Hepatocyte (in vitro differentiated cells): ENCODE measurements at regions not wholly inside any gene's neighbourhood (a gene's known extent, or its start where the extent isn't known, plus 50 kb on each side); places are given as distances from the start of the nearest gene placed in this dataset.

Source experiments
- DNase-seq: peaks from one replicate; pipeline ENCODE4 v3.0.0-alpha.2; 2016; ENCODE audit warnings: low spot score
- H2AFZ ChIP-seq: fragments of 200-600 bp; sonication (generic); 2 replicates; pipeline ENCODE4 v1.6.0; 2016; ENCODE audit warnings: antibody characterized with exemption, mild to moderate bottlenecking
- H3K27ac ChIP-seq: fragments of 200-600 bp; sonication (generic); 2 replicates; pipeline ENCODE4 v1.5.1; 2016; ENCODE audit warnings: mild to moderate bottlenecking
- H3K27me3 ChIP-seq: fragments of 200-600 bp; sonication (generic); 2 replicates; pipeline ENCODE4 v1.6.1; 2016
- H3K36me3 ChIP-seq: fragments of 200-600 bp; sonication (generic); replicated peaks from 2 replicates; pipeline ENCODE4 v1.5.1; 2016; ENCODE audit warnings: low read depth; ENCODE audit not compliant: insufficient read depth
- H3K4me1 ChIP-seq: fragments of 200-600 bp; sonication (generic); 2 replicates; pipeline ENCODE4 v1.5.1; 2016; ENCODE audit warnings: mild to moderate bottlenecking, moderate library complexity; ENCODE audit not compliant: insufficient read depth
- H3K4me2 ChIP-seq: fragments of 200-600 bp; sonication (generic); 2 replicates; pipeline ENCODE4 v1.6.0; 2016
- H3K4me3 ChIP-seq: fragments of 200-600 bp; sonication (generic); 2 replicates; pipeline ENCODE4 v1.5.1; 2016; ENCODE audit warnings: mild to moderate bottlenecking
- H3K79me2 ChIP-seq: fragments of 200-600 bp; sonication (generic); 2 replicates; pipeline ENCODE4 v1.6.0; 2017; ENCODE audit warnings: mild to moderate bottlenecking
- H3K9me2 ChIP-seq: fragments of 200-600 bp; sonication (generic); replicated peaks from 2 replicates; pipeline ENCODE4 v1.6.0; 2017; ENCODE audit warnings: mild to moderate bottlenecking; ENCODE audit not compliant: insufficient read depth
- H3K9me3 ChIP-seq: fragments of 200-600 bp; sonication (generic); 2 replicates; pipeline ENCODE4 v1.5.1; 2016; ENCODE audit warnings: low read depth, mild to moderate bottlenecking
- H4K20me1 ChIP-seq: fragments of 200-600 bp; sonication (generic); 2 replicates; pipeline ENCODE4 v1.6.0; 2016; ENCODE audit warnings: mild to moderate bottlenecking; ENCODE audit not compliant: insufficient read depth, poor library complexity, severe bottlenecking
- EZH2 ChIP-seq: fragments of 200-600 bp; sonication (generic); IDR thresholded peaks from 2 replicates; pipeline ENCODE4 v1.6.1; 2016; ENCODE audit warnings: antibody characterized with exemption, mild to moderate bottlenecking, borderline replicate concordance
- EZH2phosphoT487 ChIP-seq: fragments of 200-600 bp; sonication (generic); IDR thresholded peaks from one replicate; pipeline ENCODE4 v1.6.1; 2018; ENCODE audit warnings: antibody characterized with exemption, mild to moderate bottlenecking, low read depth, moderate library complexity; ENCODE audit not compliant: unreplicated experiment, severe bottlenecking
- WGBS: methylation state at CpG from one replicate; pipeline ENCODE4 v1.1.6; 2016; ENCODE audit warnings: low lambda C conversion rate; ENCODE audit errors: missing lambda C conversion rate; 5-methylcytosine and 5-hydroxymethylcytosine counted together
- TF ChIP-seq, protein P1 (sequence below): fragments of 200-600 bp; sonication (generic); IDR thresholded peaks from 2 replicates; pipeline ENCODE4 v1.5.1; 2016; ENCODE audit warnings: antibody characterized with exemption, mild to moderate bottlenecking; ENCODE audit not compliant: poor library complexity

- H3K9me2 ChIP-seq = no peaks in the 10 kb centered on the region
- H3K9me3 ChIP-seq = no peaks in the 10 kb centered on the region
- no peak for TF ChIP-seq EZH2phosphoT487
- no peak for TF ChIP-seq EZH2
- TF ChIP-seq, protein P1, sequence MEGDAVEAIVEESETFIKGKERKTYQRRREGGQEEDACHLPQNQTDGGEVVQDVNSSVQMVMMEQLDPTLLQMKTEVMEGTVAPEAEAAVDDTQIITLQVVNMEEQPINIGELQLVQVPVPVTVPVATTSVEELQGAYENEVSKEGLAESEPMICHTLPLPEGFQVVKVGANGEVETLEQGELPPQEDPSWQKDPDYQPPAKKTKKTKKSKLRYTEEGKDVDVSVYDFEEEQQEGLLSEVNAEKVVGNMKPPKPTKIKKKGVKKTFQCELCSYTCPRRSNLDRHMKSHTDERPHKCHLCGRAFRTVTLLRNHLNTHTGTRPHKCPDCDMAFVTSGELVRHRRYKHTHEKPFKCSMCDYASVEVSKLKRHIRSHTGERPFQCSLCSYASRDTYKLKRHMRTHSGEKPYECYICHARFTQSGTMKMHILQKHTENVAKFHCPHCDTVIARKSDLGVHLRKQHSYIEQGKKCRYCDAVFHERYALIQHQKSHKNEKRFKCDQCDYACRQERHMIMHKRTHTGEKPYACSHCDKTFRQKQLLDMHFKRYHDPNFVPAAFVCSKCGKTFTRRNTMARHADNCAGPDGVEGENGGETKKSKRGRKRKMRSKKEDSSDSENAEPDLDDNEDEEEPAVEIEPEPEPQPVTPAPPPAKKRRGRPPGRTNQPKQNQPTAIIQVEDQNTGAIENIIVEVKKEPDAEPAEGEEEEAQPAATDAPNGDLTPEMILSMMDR = no peak
- H3K27me3 ChIP-seq = no peaks in the 10 kb centered on the region
- no peak overlapping the region for H2AFZ ChIP-seq
- no peak overlapping the region for H3K27ac ChIP-seq
- no peak overlapping the region for H3K4me2 ChIP-seq
- H3K79me2 ChIP-seq = no peaks in the 10 kb centered on the region
- H3K4me1 ChIP-seq = peaks cover 12% of the 10 kb centered on the region
- no peaks in the 10 kb centered on the region for H3K36me3 ChIP-seq
- H3K4me3 ChIP-seq = no peak overlapping the region
- H4K20me1 ChIP-seq = no peaks in the 10 kb centered on the region
- no peak for DNase-seq
- 87% methylated on average over 10 of the region's 10 CpGs for WGBS
Observed at GRCh38 chr2:62408241-62408677, 97.7 kb downstream of the TMEM17 start.

DNA sequence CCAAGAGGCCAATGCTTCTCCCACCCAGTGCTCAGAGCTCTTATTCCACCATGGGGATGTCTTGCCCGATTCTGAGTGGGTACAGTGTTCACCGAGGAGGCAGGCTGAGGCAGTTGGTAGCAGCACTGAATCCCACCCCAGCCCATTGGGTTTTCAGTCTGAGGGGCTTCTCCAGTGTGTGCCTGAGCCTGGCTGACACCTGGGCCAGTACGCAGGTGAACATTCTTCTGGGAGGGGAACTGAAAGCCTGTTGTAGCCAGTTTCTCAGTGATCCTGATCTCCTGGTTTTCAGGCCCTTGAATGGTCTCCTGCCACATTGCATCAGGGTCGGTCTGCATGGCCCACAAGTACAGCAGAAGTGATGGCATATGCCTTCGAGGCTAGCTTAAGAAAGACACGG, 98.2 kb downstream of the TMEM17 start:
- WGBS = 64% methylated on average over 6 of the region's 6 CpGs
- Histone ChIP-seq H3K9me2 (no peaks in the 10 kb centered on the region), H3K4me1 (peaks cover 12% of the 10 kb centered on the region), H3K4me3 (no peak overlapping the region), H3K27me3 (no peaks in the 10 kb centered on the region), H2AFZ (no peak overlapping the region), H3K36me3 (no peaks in the 10 kb centered on the region), H4K20me1 (no peaks in the 10 kb centered on the region), H3K4me2 (no peak overlapping the region), H3K79me2 (no peaks in the 10 kb centered on the region), H3K9me3 (no peaks in the 10 kb centered on the region), H3K27ac (no peak overlapping the region)
- no peak for DNase-seq
- TF ChIP-seq, protein P1 = no peak
- TF ChIP-seq EZH2 = no peak
- no peak for TF ChIP-seq EZH2phosphoT487

DNA sequence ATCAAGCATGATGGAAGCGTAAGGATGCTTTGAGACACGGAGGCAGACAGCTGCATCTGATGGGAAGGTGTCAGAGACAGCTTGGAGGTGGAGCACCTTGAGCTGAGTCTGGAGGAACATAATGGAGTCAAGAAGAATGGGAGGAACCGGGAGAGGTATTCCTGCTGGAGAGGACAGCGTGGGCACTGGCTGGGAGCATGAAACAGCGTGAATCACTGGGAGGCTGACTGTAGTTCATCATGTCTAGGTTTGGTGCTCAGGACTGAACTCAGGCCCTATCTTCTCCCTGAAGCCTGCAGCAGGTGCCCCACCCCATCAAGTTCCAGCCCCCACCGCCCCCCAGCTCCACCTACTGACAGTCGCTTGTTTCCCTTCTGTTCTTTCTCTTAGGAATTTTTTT, 98.6 kb downstream of the TMEM17 start:
- H3K27ac ChIP-seq = no peak overlapping the region
- H3K9me2 ChIP-seq = no peaks in the 10 kb centered on the region
- no peaks in the 10 kb centered on the region for H4K20me1 ChIP-seq
- no peak overlapping the region for H3K4me2 ChIP-seq
- no peaks in the 10 kb centered on the region for H3K79me2 ChIP-seq
- 96% methylated on average over 7 of the region's 7 CpGs for WGBS
- no peaks in the 10 kb centered on the region for H3K36me3 ChIP-seq
- TF ChIP-seq EZH2phosphoT487 (no peak), EZH2 (no peak)
- TF ChIP-seq, protein P1 = no peak
- H2AFZ ChIP-seq = no peak overlapping the region
- no peaks in the 10 kb centered on the region for H3K27me3 ChIP-seq
- DNase-seq = no peak
- no peaks in the 10 kb centered on the region for H3K9me3 ChIP-seq
- no peak overlapping the region for H3K4me3 ChIP-seq
- peaks cover 12% of the 10 kb centered on the region for H3K4me1 ChIP-seq

DNA sequence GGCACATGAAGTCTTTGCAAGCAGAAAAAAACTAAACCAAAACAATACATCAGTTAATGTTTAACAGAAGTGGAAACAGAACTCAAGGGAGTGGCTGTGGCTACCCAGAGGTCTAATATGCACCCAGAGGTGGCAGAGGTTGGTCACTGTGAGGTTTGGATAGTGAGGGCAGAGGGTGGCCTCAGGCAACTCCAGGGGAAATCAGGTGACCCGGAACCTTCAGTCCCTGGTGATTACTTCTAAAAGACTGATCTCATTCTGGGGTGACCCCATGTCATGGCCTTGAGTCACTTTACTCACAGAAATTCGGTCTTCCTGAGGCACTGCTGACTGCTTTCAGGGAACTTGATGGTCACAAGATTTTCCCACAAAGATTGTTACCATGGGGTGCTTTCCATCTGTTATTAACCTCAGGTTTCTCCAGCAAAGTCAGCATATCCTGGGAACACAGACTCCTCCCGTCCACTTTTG, 99.4 kb downstream of the TMEM17 start:
- WGBS = 76% methylated on average over 3 of the region's 3 CpGs
- DNase-seq = no peak

More for the DNA sequence above, 99.4 kb downstream of the TMEM17 start:
- Histone ChIP-seq H3K36me3 (no peaks in the 10 kb centered on the region), H3K9me2 (no peaks in the 10 kb centered on the region), H3K4me3 (no peak overlapping the region), H3K9me3 (no peaks in the 10 kb centered on the region), H3K4me1 (peaks cover 8% of the 10 kb centered on the region), H3K27ac (no peak overlapping the region), H4K20me1 (no peaks in the 10 kb centered on the region), H3K27me3 (no peaks in the 10 kb centered on the region), H2AFZ (no peak overlapping the region), H3K4me2 (no peak overlapping the region), H3K79me2 (no peaks in the 10 kb centered on the region)
- TF ChIP-seq, protein P1 = no peak
- TF ChIP-seq EZH2phosphoT487 (no peak), EZH2 (no peak)
